Small intestine (tissue), 7 donors: ENCODE measurements at regions not wholly inside any gene's neighbourhood (a gene's known extent, or its start where the extent isn't known, plus 50 kb on each side); places are given as distances from the start of the nearest gene placed in this dataset.
A peak's percentile ranks its signal among the peaks of the same experiment; 100 is the strongest.

Experiments used
- DNase-seq, 2 donors: peaks; one replicate each; pipeline versions ENCODE4 v3.0.0 to v3.0.0-alpha.2; 2013
- FAIRE-seq: peaks from 2 replicates; lab custom pipeline; 2012; peaks lifted over from hg19 to GRCh38; lab: Jason Lieb, UNC
- H3K27ac ChIP-seq, 3 donors: one replicate each; pipeline ENCODE4 v1.5.1; 2013; ENCODE audit warnings: low read length in 2 of 3, mild to moderate bottlenecking in 2 of 3, control low read depth in 1 of 3, inconsistent platforms in 1 of 3, low read depth in 1 of 3, moderate library complexity in 1 of 3
- H3K27me3 ChIP-seq, 3 donors: one replicate each; pipeline ENCODE4 v1.6.1; 2013; ENCODE audit warnings: low read length in 3 of 3, inconsistent platforms in 1 of 3; ENCODE audit not compliant: control insufficient read depth in 3 of 3, insufficient read depth in 3 of 3
- H3K36me3 ChIP-seq, 3 donors: one replicate each; pipeline ENCODE4 v1.6.1; 2013; ENCODE audit warnings: low read length in 3 of 3, inconsistent platforms in 1 of 3, low read depth in 1 of 3, mild to moderate bottlenecking in 1 of 3, moderate library complexity in 1 of 3; ENCODE audit not compliant: control insufficient read depth in 3 of 3, insufficient read depth in 2 of 3
- H3K4me1 ChIP-seq, 3 donors: one replicate each; pipeline ENCODE4 v1.6.1; 2013; ENCODE audit warnings: low read length in 2 of 3, inconsistent platforms in 1 of 3, low read depth in 1 of 3, mild to moderate bottlenecking in 1 of 3, moderate library complexity in 1 of 3; ENCODE audit not compliant: control insufficient read depth in 3 of 3, insufficient read depth in 2 of 3
- H3K4me3 ChIP-seq, 3 donors: one replicate each; pipeline ENCODE4 v1.5.1; 2013; ENCODE audit warnings: low read length in 3 of 3, control low read depth in 1 of 3, inconsistent platforms in 1 of 3, low read depth in 1 of 3, mild to moderate bottlenecking in 1 of 3, moderate library complexity in 1 of 3
- H3K9me3 ChIP-seq, 2 donors: one replicate each; pipeline ENCODE4 v1.6.1; 2013; ENCODE audit warnings: low read depth in 1 of 2, low read length in 1 of 2; ENCODE audit not compliant: control insufficient read depth in 2 of 2, insufficient read depth in 1 of 2
- WGBS, 3 donors: extraction: QIAGEN DNeasy Blood & Tissue Kit; methylation state at CpG; one replicate each; pipeline ENCODE4 v1.1.7; 2013; 5-methylcytosine and 5-hydroxymethylcytosine counted together
- donor health status: healthy with polysubstance abuse.
- donor health status: control.
- donor health status: control.
- donor health status: Bipolar disorder and iron deficiency.
- donor health status: healthy.

DNA sequence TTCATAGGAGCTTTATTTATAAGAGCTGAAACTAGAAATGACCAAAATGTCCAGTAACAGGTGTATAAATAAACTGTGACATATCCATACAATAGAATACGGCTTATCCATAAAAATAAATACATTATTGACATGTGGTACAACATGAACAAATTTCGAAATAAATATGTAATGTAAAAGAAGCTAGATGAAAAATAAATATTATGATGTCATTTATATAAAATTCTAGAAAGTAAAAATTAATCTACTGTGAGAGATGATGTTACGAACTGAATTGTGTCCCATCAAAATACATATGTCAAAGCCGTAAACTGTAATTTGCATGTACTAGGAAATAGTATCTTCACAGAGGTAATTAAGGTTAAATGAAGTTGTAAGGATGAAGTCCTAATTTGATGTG lies 1104.9 kb downstream of the NSUN3 start:
- 78 to 84% (median 79%) methylated on average over 4 of the region's 4 CpGs for WGBS, 3 donors
- no peaks in the 10 kb centered on the region for H3K36me3 ChIP-seq
- no peak overlapping the region for H3K27ac ChIP-seq
- H3K4me1 ChIP-seq, result no peaks in the 10 kb centered on the region
- H3K27me3 ChIP-seq, result no peaks in the 10 kb centered on the region
- H3K9me3 ChIP-seq, result no peaks in the 10 kb centered on the region
- no peak overlapping the region for H3K4me3 ChIP-seq
- FAIRE-seq, result no peak
- no peak for DNase-seq

GRCh38 chr3:95168526-95168925 lies 1105.7 kb downstream of the NSUN3 start:
- WGBS, 3 donors, result 84 to 96% (median 95%) methylated on average over 7 of the region's 7 CpGs
- Histone ChIP-seq H3K36me3 (no peaks in the 10 kb centered on the region), H3K4me1 (no peaks in the 10 kb centered on the region), H3K9me3 (no peaks in the 10 kb centered on the region), H3K4me3 (no peak overlapping the region), H3K27me3 (no peaks in the 10 kb centered on the region), H3K27ac (no peak overlapping the region)
- FAIRE-seq (no peak), DNase-seq (no peak)

GRCh38 chr3:95172164-95172943 lies 1109.5 kb downstream of the NSUN3 start:
- Histone ChIP-seq H3K36me3 (no peaks in the 10 kb centered on the region), H3K27me3 (no peaks in the 10 kb centered on the region), H3K9me3 (no peaks in the 10 kb centered on the region), H3K27ac (no peak overlapping the region), H3K4me3 (no peak overlapping the region), H3K4me1 (no peaks in the 10 kb centered on the region)
- 16 to 61% (median 38%) methylated on average over 3 of the region's 3 CpGs for WGBS, 3 donors
- no peak for FAIRE-seq
- peak in 1 of 2 donors; percentile 2 for DNase-seq

DNA sequence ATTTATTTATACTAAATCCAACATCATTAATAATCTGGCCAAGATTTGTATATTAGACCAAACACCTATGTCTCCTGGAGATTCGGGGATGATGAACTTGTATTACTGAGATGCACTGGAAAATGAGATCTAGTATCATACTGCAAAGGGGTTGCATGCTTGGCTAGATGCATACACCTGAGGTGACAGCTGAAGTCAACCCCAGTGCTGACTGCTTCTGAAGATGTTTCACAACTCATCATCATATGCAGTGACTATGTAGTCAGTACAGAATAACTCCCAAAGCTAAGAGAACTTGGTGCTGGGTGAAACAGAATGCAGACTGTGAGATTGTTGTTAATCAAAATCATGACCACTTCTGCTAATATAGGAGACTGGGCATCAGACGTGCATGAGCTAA lies 1114.2 kb downstream of the NSUN3 start:
- FAIRE-seq (no peak), DNase-seq (no peak)
- 67 to 80% (median 71%) methylated on average over 2 of the region's 2 CpGs for WGBS, 3 donors
- Histone ChIP-seq H3K36me3 (no peaks in the 10 kb centered on the region), H3K9me3 (no peaks in the 10 kb centered on the region), H3K4me1 (no peaks in the 10 kb centered on the region), H3K27ac (no peak overlapping the region), H3K27me3 (no peaks in the 10 kb centered on the region), H3K4me3 (no peak overlapping the region)

GRCh38 chr3:95184038-95184437 lies 1121.2 kb downstream of the NSUN3 start:
- WGBS, 3 donors, result 76 to 91% (median 88%) methylated on average over 6 of the region's 6 CpGs
- H3K4me3 ChIP-seq, result no peak overlapping the region
- no peaks in the 10 kb centered on the region for H3K4me1 ChIP-seq
- H3K27ac ChIP-seq, result no peak overlapping the region
- DNase-seq, result no peak
- no peaks in the 10 kb centered on the region for H3K36me3 ChIP-seq
- H3K9me3 ChIP-seq, result no peaks in the 10 kb centered on the region
- no peak for FAIRE-seq
- H3K27me3 ChIP-seq, result no peaks in the 10 kb centered on the region

DNA sequence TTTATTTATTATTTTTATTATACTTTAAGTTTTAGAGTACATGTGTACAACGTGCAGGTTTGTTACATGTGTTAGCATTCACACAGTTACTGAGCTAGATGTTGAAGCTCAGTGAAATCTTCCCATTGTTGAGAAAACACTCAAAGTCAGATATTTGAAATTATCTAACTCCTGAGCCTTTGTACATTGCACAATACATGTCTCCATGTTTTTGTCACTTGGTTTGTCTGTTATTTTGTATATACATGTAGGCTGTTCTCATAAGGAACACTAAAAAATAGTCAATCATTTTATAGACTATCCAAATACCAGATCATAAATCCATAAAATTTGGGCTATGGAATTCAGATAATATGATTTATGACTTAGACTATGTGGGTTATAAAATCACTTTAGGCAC lies 1126.5 kb downstream of the NSUN3 start:
- WGBS, 3 donors, result 10 to 65% (median 50%) methylated on average over 1 of the region's 1 CpG
- Histone ChIP-seq H3K27me3 (no peaks in the 10 kb centered on the region), H3K4me3 (no peak overlapping the region), H3K36me3 (no peaks in the 10 kb centered on the region), H3K4me1 (no peaks in the 10 kb centered on the region), H3K27ac (no peak overlapping the region), H3K9me3 (no peaks in the 10 kb centered on the region)
- no peak for DNase-seq
- no peak for FAIRE-seq

DNA sequence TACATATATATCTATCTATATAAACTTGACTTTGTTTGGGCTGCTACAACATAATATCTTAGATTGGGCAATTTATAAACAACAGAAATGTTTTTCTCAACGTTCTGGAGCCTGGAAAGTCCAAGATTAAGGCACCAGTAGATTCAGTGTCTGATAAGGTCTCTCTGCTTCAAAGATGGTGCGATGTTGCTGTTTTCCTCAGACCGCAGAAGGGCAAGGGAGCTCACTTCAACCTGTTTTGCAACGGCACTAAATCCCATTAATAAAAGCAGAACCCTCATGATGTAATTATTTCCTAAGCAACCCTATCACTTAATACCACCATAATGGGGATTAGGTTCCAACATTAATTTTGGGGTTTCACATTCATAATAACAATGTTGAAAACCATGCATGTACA lies 1134.8 kb downstream of the NSUN3 start:
- 59 to 75% (median 62%) methylated on average over 4 of the region's 4 CpGs for WGBS, 3 donors

DNA sequence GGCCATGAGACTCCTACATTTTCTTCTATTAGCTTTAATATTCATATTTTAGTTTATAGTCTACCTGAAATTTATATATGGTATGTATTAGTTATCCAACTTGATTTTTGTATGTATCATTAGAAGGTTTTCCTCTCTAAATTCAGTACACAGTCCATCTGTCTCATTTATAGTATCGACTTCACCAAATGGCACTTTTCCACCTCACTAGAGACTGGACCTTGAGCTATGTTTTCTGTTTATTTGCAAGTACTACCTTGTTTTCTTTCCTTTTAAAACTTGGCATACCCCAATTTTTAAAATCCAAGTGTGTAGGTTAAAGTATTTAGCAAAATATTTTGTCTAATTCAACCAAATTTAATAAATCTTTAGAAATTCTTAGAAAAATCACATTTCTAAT lies 1137.5 kb downstream of the NSUN3 start:
- FAIRE-seq, result no peak

More for the DNA sequence above, 1134.8 kb downstream of the NSUN3 start:
- Histone ChIP-seq H3K27ac (no peak overlapping the region), H3K9me3 (no peaks in the 10 kb centered on the region), H3K4me1 (no peaks in the 10 kb centered on the region), H3K4me3 (no peak overlapping the region), H3K27me3 (no peaks in the 10 kb centered on the region), H3K36me3 (no peaks in the 10 kb centered on the region)
- FAIRE-seq (no peak), DNase-seq (no peak)

DNA sequence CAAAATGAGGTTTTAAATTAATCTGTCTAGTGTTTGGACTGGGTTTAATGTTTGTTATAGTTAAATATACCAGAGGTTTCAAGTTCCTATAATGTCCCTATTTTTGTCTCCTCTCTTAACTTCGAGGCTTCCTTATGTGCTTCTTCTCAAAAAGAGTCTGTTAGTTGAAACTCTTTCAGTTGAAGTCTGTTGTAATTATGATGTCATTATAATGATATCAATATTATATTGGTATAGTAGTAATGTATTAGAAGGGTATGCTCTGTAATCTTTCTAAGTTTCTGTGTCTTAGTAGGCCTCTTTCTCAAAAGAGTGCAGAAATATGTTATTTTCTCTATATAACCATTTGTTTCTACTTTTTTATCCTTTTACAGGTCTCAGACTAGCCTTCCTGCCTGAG lies 1148.0 kb downstream of the NSUN3 start:
- DNase-seq (no peak), FAIRE-seq (no peak)
- Histone ChIP-seq H3K9me3 (no peaks in the 10 kb centered on the region), H3K4me3 (no peak overlapping the region), H3K4me1 (no peaks in the 10 kb centered on the region), H3K27me3 (no peaks in the 10 kb centered on the region), H3K36me3 (no peaks in the 10 kb centered on the region), H3K27ac (no peak overlapping the region)
- 23 to 49% (median 32%) methylated on average over 1 of the region's 1 CpG for WGBS, 3 donors

More for the DNA sequence above, 1137.5 kb downstream of the NSUN3 start:
- DNase-seq, result no peak
- no peak overlapping the region for H3K4me3 ChIP-seq
- H3K36me3 ChIP-seq, result no peaks in the 10 kb centered on the region
- no peaks in the 10 kb centered on the region for H3K27me3 ChIP-seq
- H3K4me1 ChIP-seq, result no peaks in the 10 kb centered on the region
- H3K27ac ChIP-seq, result no peak overlapping the region
- peaks cover 0 to 14% of the 10 kb centered on the region in 2 donors for H3K9me3 ChIP-seq
- 85 to 91% (median 85%) methylated on average over 1 of the region's 1 CpG for WGBS, 3 donors
